ENCODE measurements at regions not wholly inside any gene's neighbourhood (a gene's known extent, or its start where the extent isn't known, plus 50 kb on each side); places are given as distances from the start of the nearest gene placed in this dataset.
"Not testable (repeated sequence)": the region's sequence is repeated elsewhere in the genome, so short reads cannot be mapped to it uniquely, and the experiment has no call there.

GRCh38 chr9:19873188-19873587, 84.4 kb upstream of the SLC24A2 start:
- TF ChIP-seq POLR2A (IDR thresholded peaks at IDR 0.05); POLR2AphosphoS5 (IDR thresholded peaks at IDR 0.05; ENCODE audit: insufficient read depth in 1 of 2, low read depth in 1 of 2): not testable (repeated sequence)
- TF ChIP-seq, protein P1, sequence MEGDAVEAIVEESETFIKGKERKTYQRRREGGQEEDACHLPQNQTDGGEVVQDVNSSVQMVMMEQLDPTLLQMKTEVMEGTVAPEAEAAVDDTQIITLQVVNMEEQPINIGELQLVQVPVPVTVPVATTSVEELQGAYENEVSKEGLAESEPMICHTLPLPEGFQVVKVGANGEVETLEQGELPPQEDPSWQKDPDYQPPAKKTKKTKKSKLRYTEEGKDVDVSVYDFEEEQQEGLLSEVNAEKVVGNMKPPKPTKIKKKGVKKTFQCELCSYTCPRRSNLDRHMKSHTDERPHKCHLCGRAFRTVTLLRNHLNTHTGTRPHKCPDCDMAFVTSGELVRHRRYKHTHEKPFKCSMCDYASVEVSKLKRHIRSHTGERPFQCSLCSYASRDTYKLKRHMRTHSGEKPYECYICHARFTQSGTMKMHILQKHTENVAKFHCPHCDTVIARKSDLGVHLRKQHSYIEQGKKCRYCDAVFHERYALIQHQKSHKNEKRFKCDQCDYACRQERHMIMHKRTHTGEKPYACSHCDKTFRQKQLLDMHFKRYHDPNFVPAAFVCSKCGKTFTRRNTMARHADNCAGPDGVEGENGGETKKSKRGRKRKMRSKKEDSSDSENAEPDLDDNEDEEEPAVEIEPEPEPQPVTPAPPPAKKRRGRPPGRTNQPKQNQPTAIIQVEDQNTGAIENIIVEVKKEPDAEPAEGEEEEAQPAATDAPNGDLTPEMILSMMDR (IDR thresholded peaks at IDR 0.05) = not testable (repeated sequence)
